ENCODE measurements at regions not wholly inside any gene's neighbourhood (a gene's known extent, or its start where the extent isn't known, plus 50 kb on each side); places are given as distances from the start of the nearest gene placed in this dataset.

DNA sequence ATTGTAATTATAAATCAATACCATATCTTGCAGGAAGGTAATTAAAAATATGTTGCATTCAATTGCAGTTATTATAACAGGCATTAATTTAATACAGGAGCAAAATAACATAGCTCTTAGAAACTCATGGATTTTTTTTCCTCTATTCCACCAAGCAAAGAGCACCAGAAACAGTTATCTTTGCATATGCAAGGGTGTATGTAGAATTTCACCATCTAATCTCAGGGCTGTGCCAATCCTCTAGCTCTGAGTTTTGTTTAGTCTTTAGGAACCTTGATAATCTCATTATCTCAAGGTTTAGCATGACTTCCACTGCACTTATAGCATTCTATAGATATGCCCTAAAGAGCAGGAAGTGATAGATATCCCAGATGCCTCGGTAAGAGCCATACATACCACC lies 197.5 kb downstream of the VEGFC start (continued):
- TF ChIP-seq ELF4 (CRISPR knock-in tag; IDR thresholded peaks at IDR 0.05; ENCODE audit: low read depth) (no peak), GRHL2 (CRISPR knock-in tag; IDR thresholded peaks at IDR 0.05; ENCODE audit: insufficient replicate concordance, severe bottlenecking) (no peak)

GRCh38 chr4:176601124-176601523 lies 191.6 kb downstream of the VEGFC start:
- no peak for DNase-seq (ENCODE audit: low spot score)
- Mint-ChIP-seq H3K4me3 (no peak overlapping the region), H3K4me1 (no peaks in the 10 kb centered on the region), H3K36me3 (no peaks in the 10 kb centered on the region), H3K27ac (no peak overlapping the region), H3K9me3 (no peaks in the 10 kb centered on the region), H3K27me3 (ENCODE audit: low read depth) (no peaks in the 10 kb centered on the region)
- POLR2A ChIA-PET, result no interaction called here
- no peak for ATAC-seq
- TF ChIP-seq, protein P1, sequence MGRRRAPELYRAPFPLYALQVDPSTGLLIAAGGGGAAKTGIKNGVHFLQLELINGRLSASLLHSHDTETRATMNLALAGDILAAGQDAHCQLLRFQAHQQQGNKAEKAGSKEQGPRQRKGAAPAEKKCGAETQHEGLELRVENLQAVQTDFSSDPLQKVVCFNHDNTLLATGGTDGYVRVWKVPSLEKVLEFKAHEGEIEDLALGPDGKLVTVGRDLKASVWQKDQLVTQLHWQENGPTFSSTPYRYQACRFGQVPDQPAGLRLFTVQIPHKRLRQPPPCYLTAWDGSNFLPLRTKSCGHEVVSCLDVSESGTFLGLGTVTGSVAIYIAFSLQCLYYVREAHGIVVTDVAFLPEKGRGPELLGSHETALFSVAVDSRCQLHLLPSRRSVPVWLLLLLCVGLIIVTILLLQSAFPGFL (CRISPR knock-in tag; IDR thresholded peaks at IDR 0.05; ENCODE audit: borderline replicate concordance), result no peak
- TF ChIP-seq ZNF121 (CRISPR knock-in tag; IDR thresholded peaks at IDR 0.05) (no peak), SMAD3 (CRISPR knock-in tag; IDR thresholded peaks at IDR 0.05; ENCODE audit: borderline replicate concordance) (no peak), NFE2L1 (CRISPR knock-in tag; IDR thresholded peaks at IDR 0.05) (no peak), NR1H2 (CRISPR knock-in tag; IDR thresholded peaks at IDR 0.05) (no peak), TCF7 (CRISPR knock-in tag; IDR thresholded peaks at IDR 0.05; ENCODE audit: low read depth) (no peak), HMGA2 (CRISPR knock-in tag; IDR thresholded peaks at IDR 0.05) (no peak), GABPB1 (CRISPR knock-in tag; IDR thresholded peaks at IDR 0.05) (no peak), MAX (CRISPR knock-in tag; IDR thresholded peaks at IDR 0.05) (no peak), FOXP1 (CRISPR knock-in tag; IDR thresholded peaks at IDR 0.05; ENCODE audit: borderline replicate concordance) (no peak), NR3C1 (CRISPR knock-in tag; conservative IDR thresholded peaks at IDR 0.05; ENCODE audit: low read depth) (no peak), ESRRA (CRISPR knock-in tag; IDR thresholded peaks at IDR 0.05; ENCODE audit: borderline replicate concordance) (no peak)
- TF ChIP-seq, protein P2, sequence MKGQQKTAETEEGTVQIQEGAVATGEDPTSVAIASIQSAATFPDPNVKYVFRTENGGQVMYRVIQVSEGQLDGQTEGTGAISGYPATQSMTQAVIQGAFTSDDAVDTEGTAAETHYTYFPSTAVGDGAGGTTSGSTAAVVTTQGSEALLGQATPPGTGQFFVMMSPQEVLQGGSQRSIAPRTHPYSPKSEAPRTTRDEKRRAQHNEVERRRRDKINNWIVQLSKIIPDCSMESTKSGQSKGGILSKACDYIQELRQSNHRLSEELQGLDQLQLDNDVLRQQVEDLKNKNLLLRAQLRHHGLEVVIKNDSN (CRISPR knock-in tag; IDR thresholded peaks at IDR 0.05), result no peak
- TF ChIP-seq, protein P3, sequence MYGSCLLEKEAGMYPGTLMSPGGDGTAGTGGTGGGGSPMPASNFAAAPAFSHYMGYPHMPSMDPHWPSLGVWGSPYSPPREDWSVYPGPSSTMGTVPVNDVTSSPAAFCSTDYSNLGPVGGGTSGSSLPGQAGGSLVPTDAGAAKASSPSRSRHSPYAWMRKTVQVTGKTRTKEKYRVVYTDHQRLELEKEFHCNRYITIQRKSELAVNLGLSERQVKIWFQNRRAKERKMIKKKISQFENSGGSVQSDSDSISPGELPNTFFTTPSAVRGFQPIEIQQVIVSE (CRISPR knock-in tag; IDR thresholded peaks at IDR 0.05; ENCODE audit: borderline replicate concordance), result no peak
- CTCF ChIA-PET, result no interaction called here

GRCh38 chr4:176607807-176608206 lies 184.9 kb downstream of the VEGFC start:
- no peaks in the 10 kb centered on the region for H3K36me3 Mint-ChIP-seq
- ATAC-seq (no peak), DNase-seq (ENCODE audit: low spot score) (no peak)
- peaks cover 14% of the 10 kb centered on the region for H3K4me1 Mint-ChIP-seq
- POLR2A ChIA-PET, result no interaction called here
- no peaks in the 10 kb centered on the region for H3K9me3 Mint-ChIP-seq
- no peak overlapping the region for H3K4me3 Mint-ChIP-seq
- no peaks in the 10 kb centered on the region for H3K27me3 Mint-ChIP-seq (ENCODE audit: low read depth)
- TF ChIP-seq NFYB (CRISPR knock-in tag; conservative IDR thresholded peaks at IDR 0.05; ENCODE audit: low read depth), result no peak
- TF ChIP-seq, protein P4, sequence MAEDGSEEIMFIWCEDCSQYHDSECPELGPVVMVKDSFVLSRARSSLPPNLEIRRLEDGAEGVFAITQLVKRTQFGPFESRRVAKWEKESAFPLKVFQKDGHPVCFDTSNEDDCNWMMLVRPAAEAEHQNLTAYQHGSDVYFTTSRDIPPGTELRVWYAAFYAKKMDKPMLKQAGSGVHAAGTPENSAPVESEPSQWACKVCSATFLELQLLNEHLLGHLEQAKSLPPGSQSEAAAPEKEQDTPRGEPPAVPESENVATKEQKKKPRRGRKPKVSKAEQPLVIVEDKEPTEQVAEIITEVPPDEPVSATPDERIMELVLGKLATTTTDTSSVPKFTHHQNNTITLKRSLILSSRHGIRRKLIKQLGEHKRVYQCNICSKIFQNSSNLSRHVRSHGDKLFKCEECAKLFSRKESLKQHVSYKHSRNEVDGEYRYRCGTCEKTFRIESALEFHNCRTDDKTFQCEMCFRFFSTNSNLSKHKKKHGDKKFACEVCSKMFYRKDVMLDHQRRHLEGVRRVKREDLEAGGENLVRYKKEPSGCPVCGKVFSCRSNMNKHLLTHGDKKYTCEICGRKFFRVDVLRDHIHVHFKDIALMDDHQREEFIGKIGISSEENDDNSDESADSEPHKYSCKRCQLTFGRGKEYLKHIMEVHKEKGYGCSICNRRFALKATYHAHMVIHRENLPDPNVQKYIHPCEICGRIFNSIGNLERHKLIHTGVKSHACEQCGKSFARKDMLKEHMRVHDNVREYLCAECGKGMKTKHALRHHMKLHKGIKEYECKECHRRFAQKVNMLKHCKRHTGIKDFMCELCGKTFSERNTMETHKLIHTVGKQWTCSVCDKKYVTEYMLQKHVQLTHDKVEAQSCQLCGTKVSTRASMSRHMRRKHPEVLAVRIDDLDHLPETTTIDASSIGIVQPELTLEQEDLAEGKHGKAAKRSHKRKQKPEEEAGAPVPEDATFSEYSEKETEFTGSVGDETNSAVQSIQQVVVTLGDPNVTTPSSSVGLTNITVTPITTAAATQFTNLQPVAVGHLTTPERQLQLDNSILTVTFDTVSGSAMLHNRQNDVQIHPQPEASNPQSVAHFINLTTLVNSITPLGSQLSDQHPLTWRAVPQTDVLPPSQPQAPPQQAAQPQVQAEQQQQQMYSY (CRISPR knock-in tag; IDR thresholded peaks at IDR 0.05), result no peak
- CTCF ChIA-PET, result no interaction called here
- H3K27ac Mint-ChIP-seq, result no peak overlapping the region
